ENCODE measurements at regions not wholly inside any gene's neighbourhood (a gene's known extent, or its start where the extent isn't known, plus 50 kb on each side); places are given as distances from the start of the nearest gene placed in this dataset.

DNA sequence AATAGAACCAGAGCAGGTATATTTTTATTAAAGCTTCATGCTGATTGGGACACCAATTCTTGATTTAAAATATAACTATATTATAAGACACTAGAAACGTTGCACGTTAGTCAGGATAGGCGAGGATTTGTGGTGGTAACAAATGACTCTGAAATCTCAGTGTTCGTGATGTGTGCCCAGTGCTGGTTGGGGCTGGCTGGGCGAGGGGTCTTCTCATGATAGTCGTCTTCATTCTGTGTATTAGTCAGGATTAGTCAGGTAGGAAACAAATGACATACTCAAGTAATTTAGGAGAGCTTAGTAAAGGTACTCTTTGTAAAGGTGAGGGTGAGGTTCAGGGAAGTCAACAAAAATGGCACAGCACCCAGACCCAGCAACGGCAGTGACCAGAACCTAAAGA lies 73.9 kb upstream of the HIF1A start:
- Histone ChIP-seq H3K9ac (ENCODE audit: low read length) (peak overlapping the region; percentile 66), H2BK120ac (ENCODE audit: low read depth, low read length) (no peak overlapping the region), H2AFZ (ENCODE audit: low read depth, low read length) (no peak overlapping the region), H3K4ac (ENCODE audit: low read depth in 1 of 2, low read length in 2 of 2) (no peak overlapping the region), H3K23ac (ENCODE audit: low read length in 2 of 2) (no peak overlapping the region), H4K91ac (ENCODE audit: low read length) (no peak overlapping the region), H2BK5ac (ENCODE audit: low read depth, low read length, poor library complexity, severe bottlenecking) (no peak overlapping the region), H3K4me2 (ENCODE audit: low read length, poor library complexity, severe bottlenecking) (no peak overlapping the region), H2AK5ac (ENCODE audit: low read length, severe bottlenecking) (peak overlapping the region; percentile 93), H3K18ac (ENCODE audit: low read depth in 1 of 2, low read length in 2 of 2) (peak overlapping the region in 1 of 2 experiments; percentile 21), H3K14ac (ENCODE audit: low read length in 2 of 2) (no peak overlapping the region), H3K9me3 (ENCODE audit: control insufficient read depth, low read length) (no peaks in the 10 kb centered on the region), H4K8ac (ENCODE audit: low read length) (no peak overlapping the region), H2BK12ac (ENCODE audit: low read length in 2 of 2) (peak overlapping the region in 1 of 2 experiments; percentile 83), H2BK15ac (ENCODE audit: low read depth, poor library complexity, severe bottlenecking) (no peak overlapping the region), H3K79me1 (replicated peaks; ENCODE audit: low read length, poor library complexity, severe bottlenecking) (peaks cover 3% of the 10 kb centered on the region), H3K27ac (ENCODE audit: low read length, poor library complexity, severe bottlenecking) (no peak overlapping the region), H3K27me3 (ENCODE audit: control insufficient read depth in 1 of 2, insufficient read depth in 1 of 2, low read length in 2 of 2) (no peaks in the 10 kb centered on the region), H3K4me3 (ENCODE audit: insufficient read depth in 1 of 2, low read depth in 1 of 2, low read length in 2 of 2) (no peak overlapping the region), H3K36me3 (ENCODE audit: control insufficient read depth in 1 of 2, insufficient read depth in 2 of 2, low read depth in 1 of 2, low read length in 2 of 2) (no peaks in the 10 kb centered on the region), H3K4me1 (ENCODE audit: control insufficient read depth, insufficient read depth, low read depth, low read length) (peaks cover 2% of the 10 kb centered on the region)
- DNase-seq: no peak
- 82% methylated on average over 7 of the region's 7 CpGs for WGBS

DNA sequence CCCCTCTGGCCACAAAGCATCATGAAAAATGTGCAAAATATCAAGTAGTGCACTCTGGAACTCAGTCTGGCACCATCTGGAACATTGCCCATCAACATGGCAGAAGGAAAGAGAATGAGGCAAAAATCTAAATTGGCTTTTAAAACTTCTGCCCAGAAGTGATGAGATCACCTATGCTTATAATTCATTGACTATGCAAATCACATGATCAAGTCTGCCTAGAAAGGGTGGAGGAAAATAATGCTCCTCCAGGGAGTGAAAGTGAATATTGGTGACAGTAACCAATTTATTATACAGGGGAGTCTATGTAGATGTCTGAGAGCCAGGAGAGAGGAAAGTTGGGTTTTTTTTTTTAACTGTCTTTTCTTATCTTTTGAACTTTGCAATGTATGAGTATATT lies 73.3 kb upstream of the HIF1A start:
- Histone ChIP-seq H3K9me3 (ENCODE audit: control insufficient read depth, low read length) (no peaks in the 10 kb centered on the region), H3K18ac (ENCODE audit: low read depth in 1 of 2, low read length in 2 of 2) (peak overlapping the region in 1 of 2 experiments; percentile 29), H3K4me2 (ENCODE audit: low read length, poor library complexity, severe bottlenecking) (no peak overlapping the region), H3K27ac (ENCODE audit: low read length, poor library complexity, severe bottlenecking) (no peak overlapping the region), H3K36me3 (ENCODE audit: control insufficient read depth in 1 of 2, insufficient read depth in 2 of 2, low read depth in 1 of 2, low read length in 2 of 2) (no peaks in the 10 kb centered on the region), H3K27me3 (ENCODE audit: control insufficient read depth in 1 of 2, insufficient read depth in 1 of 2, low read length in 2 of 2) (no peaks in the 10 kb centered on the region), H2BK5ac (ENCODE audit: low read depth, low read length, poor library complexity, severe bottlenecking) (no peak overlapping the region), H3K4me1 (ENCODE audit: control insufficient read depth, insufficient read depth, low read depth, low read length) (peaks cover 2% of the 10 kb centered on the region), H4K8ac (ENCODE audit: low read length) (no peak overlapping the region), H4K91ac (ENCODE audit: low read length) (no peak overlapping the region), H3K4ac (ENCODE audit: low read depth in 1 of 2, low read length in 2 of 2) (no peak overlapping the region), H2AK5ac (ENCODE audit: low read length, severe bottlenecking) (peak overlapping the region; percentile 93), H2BK15ac (ENCODE audit: low read depth, poor library complexity, severe bottlenecking) (no peak overlapping the region), H3K14ac (ENCODE audit: low read length in 2 of 2) (no peak overlapping the region), H3K4me3 (ENCODE audit: insufficient read depth in 1 of 2, low read depth in 1 of 2, low read length in 2 of 2) (no peak overlapping the region), H2BK120ac (ENCODE audit: low read depth, low read length) (no peak overlapping the region), H3K9ac (ENCODE audit: low read length) (no peak overlapping the region), H2AFZ (ENCODE audit: low read depth, low read length) (no peak overlapping the region), H2BK12ac (ENCODE audit: low read length in 2 of 2) (peak overlapping the region in 1 of 2 experiments; percentile 83), H3K79me1 (replicated peaks; ENCODE audit: low read length, poor library complexity, severe bottlenecking) (peaks cover 3% of the 10 kb centered on the region), H3K23ac (ENCODE audit: low read length in 2 of 2) (no peak overlapping the region)
- no peak for DNase-seq

DNA sequence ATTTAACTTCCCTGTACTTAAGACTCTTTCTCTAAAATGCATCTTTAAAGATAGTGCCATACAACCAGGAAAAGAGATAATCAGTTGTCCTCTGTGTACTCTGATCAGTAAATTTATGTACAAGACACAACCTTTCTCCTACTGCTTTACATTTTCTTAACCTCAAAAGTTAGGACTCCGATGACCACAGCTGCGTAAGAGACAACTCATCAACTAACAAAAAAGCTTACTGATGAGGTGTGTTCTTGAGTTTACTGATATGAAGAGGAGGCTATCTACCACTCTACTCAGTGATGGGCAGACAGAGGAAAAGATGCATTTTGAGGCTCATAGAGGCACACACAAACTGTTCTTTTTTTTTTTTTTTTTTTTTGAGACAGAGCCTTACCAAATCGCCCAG lies 71.4 kb upstream of the HIF1A start:
- Histone ChIP-seq H3K4me1 (ENCODE audit: control insufficient read depth, insufficient read depth, low read depth, low read length) (peaks cover 2% of the 10 kb centered on the region), H3K18ac (ENCODE audit: low read depth in 1 of 2, low read length in 2 of 2) (no peak overlapping the region), H3K14ac (ENCODE audit: low read length in 2 of 2) (no peak overlapping the region), H2BK15ac (ENCODE audit: low read depth, poor library complexity, severe bottlenecking) (no peak overlapping the region), H3K9me3 (ENCODE audit: control insufficient read depth, low read length) (no peaks in the 10 kb centered on the region), H3K27me3 (ENCODE audit: control insufficient read depth in 1 of 2, insufficient read depth in 1 of 2, low read length in 2 of 2) (no peaks in the 10 kb centered on the region), H2AFZ (ENCODE audit: low read depth, low read length) (no peak overlapping the region), H3K4me3 (ENCODE audit: insufficient read depth in 1 of 2, low read depth in 1 of 2, low read length in 2 of 2) (no peak overlapping the region), H2BK120ac (ENCODE audit: low read depth, low read length) (no peak overlapping the region), H2AK5ac (ENCODE audit: low read length, severe bottlenecking) (no peak overlapping the region), H3K4me2 (ENCODE audit: low read length, poor library complexity, severe bottlenecking) (no peak overlapping the region), H3K9ac (ENCODE audit: low read length) (no peak overlapping the region), H3K23ac (ENCODE audit: low read length in 2 of 2) (no peak overlapping the region), H2BK12ac (ENCODE audit: low read length in 2 of 2) (no peak overlapping the region), H3K36me3 (ENCODE audit: control insufficient read depth in 1 of 2, insufficient read depth in 2 of 2, low read depth in 1 of 2, low read length in 2 of 2) (no peaks in the 10 kb centered on the region), H3K79me1 (replicated peaks; ENCODE audit: low read length, poor library complexity, severe bottlenecking) (no peaks in the 10 kb centered on the region), H2BK5ac (ENCODE audit: low read depth, low read length, poor library complexity, severe bottlenecking) (no peak overlapping the region), H4K8ac (ENCODE audit: low read length) (no peak overlapping the region), H3K4ac (ENCODE audit: low read depth in 1 of 2, low read length in 2 of 2) (no peak overlapping the region), H4K91ac (ENCODE audit: low read length) (no peak overlapping the region), H3K27ac (ENCODE audit: low read length, poor library complexity, severe bottlenecking) (no peak overlapping the region)
- 100% methylated on average over 1 of the region's 3 CpGs for WGBS
- DNase-seq: no peak

DNA sequence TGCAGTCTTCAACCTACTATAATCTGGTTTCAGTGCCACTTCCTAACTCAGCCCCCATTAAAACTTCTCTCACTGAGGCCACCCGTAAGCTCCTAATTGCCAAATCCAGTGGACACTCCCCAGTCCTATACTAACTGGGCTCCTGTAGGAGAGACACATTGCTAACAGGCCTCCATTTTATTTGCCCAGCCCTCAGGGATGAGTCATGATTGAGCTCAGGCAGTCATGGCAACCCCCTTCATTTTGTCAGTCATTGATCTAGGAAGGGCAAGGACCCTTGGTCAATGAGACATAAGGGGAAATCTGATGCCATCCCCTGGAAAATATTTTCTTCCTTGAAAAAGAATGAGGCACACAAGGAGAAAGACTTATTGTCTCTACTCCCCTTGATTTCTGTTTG lies 70.1 kb upstream of the HIF1A start:
- peak; percentile 32 for DNase-seq
- H3K36me3 ChIP-seq (ENCODE audit: control insufficient read depth in 1 of 2, insufficient read depth in 2 of 2, low read depth in 1 of 2, low read length in 2 of 2): no peaks in the 10 kb centered on the region
- H4K91ac ChIP-seq (ENCODE audit: low read length): no peak overlapping the region
- no peaks in the 10 kb centered on the region for H3K27me3 ChIP-seq (ENCODE audit: control insufficient read depth in 1 of 2, insufficient read depth in 1 of 2, low read length in 2 of 2)
- no peaks in the 10 kb centered on the region for H3K79me1 ChIP-seq (replicated peaks; ENCODE audit: low read length, poor library complexity, severe bottlenecking)
- no peak overlapping the region for H2AFZ ChIP-seq (ENCODE audit: low read depth, low read length)
- H3K4me2 ChIP-seq (ENCODE audit: low read length, poor library complexity, severe bottlenecking): no peak overlapping the region
- peaks cover 2% of the 10 kb centered on the region for H3K4me1 ChIP-seq (ENCODE audit: control insufficient read depth, insufficient read depth, low read depth, low read length)
- no peak overlapping the region for H3K23ac ChIP-seq (ENCODE audit: low read length in 2 of 2)
- H3K4ac ChIP-seq (ENCODE audit: low read depth in 1 of 2, low read length in 2 of 2): no peak overlapping the region
- no peak overlapping the region for H2BK12ac ChIP-seq (ENCODE audit: low read length in 2 of 2)
- no peak overlapping the region for H2AK5ac ChIP-seq (ENCODE audit: low read length, severe bottlenecking)
- no peak overlapping the region for H3K27ac ChIP-seq (ENCODE audit: low read length, poor library complexity, severe bottlenecking)
- no peak overlapping the region for H3K9ac ChIP-seq (ENCODE audit: low read length)
- H4K8ac ChIP-seq (ENCODE audit: low read length): no peak overlapping the region
- H2BK15ac ChIP-seq (ENCODE audit: low read depth, poor library complexity, severe bottlenecking): no peak overlapping the region
- H3K14ac ChIP-seq (ENCODE audit: low read length in 2 of 2): no peak overlapping the region
- H2BK5ac ChIP-seq (ENCODE audit: low read depth, low read length, poor library complexity, severe bottlenecking): no peak overlapping the region
- no peak overlapping the region for H2BK120ac ChIP-seq (ENCODE audit: low read depth, low read length)
- no peak overlapping the region for H3K18ac ChIP-seq (ENCODE audit: low read depth in 1 of 2, low read length in 2 of 2)
- no peaks in the 10 kb centered on the region for H3K9me3 ChIP-seq (ENCODE audit: control insufficient read depth, low read length)
- WGBS: 100% methylated on average over 1 of the region's 1 CpG
- H3K4me3 ChIP-seq (ENCODE audit: insufficient read depth in 1 of 2, low read depth in 1 of 2, low read length in 2 of 2): no peak overlapping the region
